ENCODE measurements at regions not wholly inside any gene's neighbourhood (a gene's known extent, or its start where the extent isn't known, plus 50 kb on each side); places are given as distances from the start of the nearest gene placed in this dataset.
"Not testable (repeated sequence)": the region's sequence is repeated elsewhere in the genome, so short reads cannot be mapped to it uniquely, and the experiment has no call there.

DNA sequence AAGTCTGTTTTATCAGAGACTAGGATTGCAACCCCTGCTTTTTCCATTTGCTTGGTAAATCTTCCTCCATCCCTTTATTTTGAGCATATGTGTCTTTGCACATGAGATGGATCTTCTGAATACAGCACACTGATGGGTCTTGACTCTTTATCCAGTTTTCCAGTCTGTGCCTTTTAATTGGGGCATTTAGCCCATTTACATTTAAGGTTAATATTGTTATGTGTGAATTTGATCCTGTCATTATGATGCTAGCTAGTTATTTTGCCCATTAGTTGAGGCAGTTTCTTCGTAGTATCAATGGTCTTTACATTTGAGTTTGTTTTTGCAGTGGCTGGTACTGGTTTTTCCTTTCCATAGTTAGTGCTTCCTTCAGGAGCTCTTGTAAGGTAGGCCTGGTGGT is 120.6 kb upstream of the TNP1 start:
- WGBS (ENCODE audit: insufficient coverage) = 100% methylated on average over 1 of the region's 1 CpG
- H3K4me3 Mint-ChIP-seq; H3K9me3 Mint-ChIP-seq (ENCODE audit: insufficient read depth); DNase-seq; H3K36me3 ChIP-seq (replicated peaks in 1 of 2; ENCODE audit: control extremely low read depth in 1 of 2, control insufficient read depth in 1 of 2, extremely low read depth in 1 of 2, insufficient read depth in 2 of 2, low read length in 1 of 2); POLR2A ChIA-PET; H2AFZ ChIP-seq (ENCODE audit: insufficient read depth, low read depth, low read length, poor library complexity, severe bottlenecking); H3K79me2 ChIP-seq (ENCODE audit: control insufficient read depth, insufficient read depth, low read length); H3K9ac ChIP-seq (ENCODE audit: low read length); H3K9me3 ChIP-seq (ENCODE audit: control extremely low read depth in 1 of 3, control insufficient read depth in 2 of 3, insufficient read depth in 1 of 3, low read length in 2 of 3); ATAC-seq (ENCODE audit: low read depth); H3K4me2 ChIP-seq (replicated peaks; ENCODE audit: low read depth, low read length, poor library complexity, severe bottlenecking); CTCF ChIA-PET; H4K20me1 ChIP-seq (ENCODE audit: control insufficient read depth, insufficient read depth, low read length, poor library complexity, severe bottlenecking); H3K27me3 ChIP-seq (replicated peaks in 1 of 4; ENCODE audit: control extremely low read depth in 1 of 4, control insufficient read depth in 3 of 4, insufficient read depth in 4 of 4, low read length in 3 of 4); H3K27ac Mint-ChIP-seq; H3K4me1 ChIP-seq (ENCODE audit: control insufficient read depth in 2 of 2, insufficient read depth in 2 of 2, low read length in 2 of 2); H3K27ac ChIP-seq (ENCODE audit: low read length in 2 of 2); H3K4me3 ChIP-seq (ENCODE audit: control extremely low read depth in 1 of 5, extremely low read depth in 1 of 5, insufficient read depth in 1 of 5, low read depth in 2 of 5, low read length in 4 of 5); H3K4me1 Mint-ChIP-seq; intact Hi-C loops (cut with micrococcal nuclease): not testable (repeated sequence)
- H3K27me3 Mint-ChIP-seq = peaks cover 24% of the 10 kb centered on the region

DNA sequence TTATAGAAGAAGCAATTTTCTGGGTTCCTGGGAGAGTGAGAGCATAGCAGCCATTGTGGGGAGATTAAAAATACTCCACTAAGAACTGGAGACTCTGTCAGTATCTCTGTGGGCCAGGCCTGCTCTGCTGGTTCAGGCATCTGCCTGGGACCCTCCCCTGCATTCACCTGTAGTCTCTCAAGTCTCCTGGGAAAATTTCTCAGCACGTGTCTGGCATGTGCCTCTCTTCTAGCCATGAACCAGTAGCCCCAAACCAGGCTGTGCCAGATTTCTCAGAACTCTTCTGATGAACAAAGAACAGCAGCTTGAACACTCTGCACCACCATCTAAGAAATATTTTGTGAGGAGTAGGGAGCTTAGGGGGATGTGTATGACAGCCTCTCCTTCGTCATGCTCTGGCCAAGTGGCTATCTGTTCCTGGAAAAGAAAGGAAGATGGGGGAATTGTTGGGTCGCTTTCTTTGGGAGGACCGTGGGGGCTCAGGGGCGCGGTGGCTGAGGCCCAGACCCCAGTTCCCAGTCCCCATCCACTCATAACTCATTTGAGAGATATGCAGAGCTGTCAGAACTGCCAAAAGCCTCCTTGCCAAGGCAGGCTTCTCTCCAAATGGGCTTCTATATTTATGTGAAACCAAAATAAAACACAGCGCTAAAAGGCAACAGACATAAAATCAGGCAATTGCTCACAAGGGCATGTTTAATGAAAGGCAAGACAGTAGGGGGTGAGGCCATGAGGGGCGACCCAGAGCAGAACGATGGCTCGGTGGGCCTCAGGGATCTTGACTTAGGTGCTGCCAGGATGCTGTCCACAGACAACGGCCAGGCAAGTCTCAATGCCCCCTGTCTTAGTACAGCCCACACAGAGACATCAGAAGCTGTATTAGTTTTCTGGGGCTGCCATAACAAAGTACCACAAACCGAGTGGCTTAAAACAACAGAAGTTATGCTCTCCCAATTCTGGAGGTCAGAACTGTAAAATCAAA is 114.7 kb upstream of the TNP1 start:
- Mint-ChIP-seq H3K27me3 (peaks cover 7% of the 10 kb centered on the region), H3K27ac (no peak overlapping the region), H3K4me1 (no peaks in the 10 kb centered on the region), H3K9me3 (ENCODE audit: insufficient read depth) (peaks cover 2% of the 10 kb centered on the region), H3K4me3 (no peak overlapping the region)
- no peak overlapping the region for H2AFZ ChIP-seq (ENCODE audit: insufficient read depth, low read depth, low read length, poor library complexity, severe bottlenecking)
- no peak overlapping the region for H3K4me2 ChIP-seq (replicated peaks; ENCODE audit: low read depth, low read length, poor library complexity, severe bottlenecking)
- H3K4me1 ChIP-seq (ENCODE audit: control insufficient read depth in 2 of 2, insufficient read depth in 2 of 2, low read length in 2 of 2) = no peaks in the 10 kb centered on the region
- intact Hi-C loops (cut with micrococcal nuclease) = no loop called here
- POLR2A ChIA-PET = no interaction called here
- H3K27ac ChIP-seq (ENCODE audit: low read length in 2 of 2) = no peak overlapping the region
- H3K36me3 ChIP-seq (replicated peaks in 1 of 2; ENCODE audit: control extremely low read depth in 1 of 2, control insufficient read depth in 1 of 2, extremely low read depth in 1 of 2, insufficient read depth in 2 of 2, low read length in 1 of 2) = no peaks in the 10 kb centered on the region
- no peaks in the 10 kb centered on the region for H4K20me1 ChIP-seq (ENCODE audit: control insufficient read depth, insufficient read depth, low read length, poor library complexity, severe bottlenecking)
- no peak for ATAC-seq (ENCODE audit: low read depth)
- H3K79me2 ChIP-seq (ENCODE audit: control insufficient read depth, insufficient read depth, low read length) = no peaks in the 10 kb centered on the region
- CTCF ChIA-PET = no interaction called here
- no peaks in the 10 kb centered on the region for H3K9me3 ChIP-seq (ENCODE audit: control extremely low read depth in 1 of 3, control insufficient read depth in 2 of 3, insufficient read depth in 1 of 3, low read length in 2 of 3)
- no peak overlapping the region for H3K4me3 ChIP-seq (ENCODE audit: control extremely low read depth in 1 of 5, extremely low read depth in 1 of 5, insufficient read depth in 1 of 5, low read depth in 2 of 5, low read length in 4 of 5)
- 91% methylated on average over 8 of the region's 12 CpGs for WGBS (ENCODE audit: insufficient coverage)
- no peak for DNase-seq
- no peak overlapping the region for H3K9ac ChIP-seq (ENCODE audit: low read length)
- peaks cover 0 to 3% (median 0%) of the 10 kb centered on the region in 4 experiments for H3K27me3 ChIP-seq (replicated peaks in 1 of 4; ENCODE audit: control extremely low read depth in 1 of 4, control insufficient read depth in 3 of 4, insufficient read depth in 4 of 4, low read length in 3 of 4)
- no peak for TF ChIP-seq EZH2 (IDR thresholded peaks at IDR 0.05; ENCODE audit: borderline replicate concordance, insufficient read depth, low read depth, low read length, poor library complexity, severe bottlenecking)
- TF ChIP-seq, protein P1, sequence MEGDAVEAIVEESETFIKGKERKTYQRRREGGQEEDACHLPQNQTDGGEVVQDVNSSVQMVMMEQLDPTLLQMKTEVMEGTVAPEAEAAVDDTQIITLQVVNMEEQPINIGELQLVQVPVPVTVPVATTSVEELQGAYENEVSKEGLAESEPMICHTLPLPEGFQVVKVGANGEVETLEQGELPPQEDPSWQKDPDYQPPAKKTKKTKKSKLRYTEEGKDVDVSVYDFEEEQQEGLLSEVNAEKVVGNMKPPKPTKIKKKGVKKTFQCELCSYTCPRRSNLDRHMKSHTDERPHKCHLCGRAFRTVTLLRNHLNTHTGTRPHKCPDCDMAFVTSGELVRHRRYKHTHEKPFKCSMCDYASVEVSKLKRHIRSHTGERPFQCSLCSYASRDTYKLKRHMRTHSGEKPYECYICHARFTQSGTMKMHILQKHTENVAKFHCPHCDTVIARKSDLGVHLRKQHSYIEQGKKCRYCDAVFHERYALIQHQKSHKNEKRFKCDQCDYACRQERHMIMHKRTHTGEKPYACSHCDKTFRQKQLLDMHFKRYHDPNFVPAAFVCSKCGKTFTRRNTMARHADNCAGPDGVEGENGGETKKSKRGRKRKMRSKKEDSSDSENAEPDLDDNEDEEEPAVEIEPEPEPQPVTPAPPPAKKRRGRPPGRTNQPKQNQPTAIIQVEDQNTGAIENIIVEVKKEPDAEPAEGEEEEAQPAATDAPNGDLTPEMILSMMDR (IDR thresholded peaks at IDR 0.05) = no peak
